G401.6 (cell line): ENCODE measurements at regions not wholly inside any gene's neighbourhood (a gene's known extent, or its start where the extent isn't known, plus 50 kb on each side); places are given as distances from the start of the nearest gene placed in this dataset.

Source experiments
- FAIRE-seq: peaks from 2 replicates; lab custom pipeline; 2012; peaks lifted over from hg19 to GRCh38; lab: Jason Lieb, UNC

- no peak for FAIRE-seq
These were observed 767.0 kb downstream of the TUSC7 start for GRCh38 chr3:117476572-117476971.

- FAIRE-seq: no peak
These were observed 767.7 kb downstream of the TUSC7 start for GRCh38 chr3:117477214-117477755.

- FAIRE-seq: no peak
These were observed 769.5 kb downstream of the TUSC7 start for GRCh38 chr3:117479095-117479494.

- FAIRE-seq: no peak
These were observed 770.9 kb downstream of the TUSC7 start for GRCh38 chr3:117480525-117480924.

GRCh38 chr3:117480972-117481371 is 771.4 kb downstream of the TUSC7 start:
- no peak for FAIRE-seq

GRCh38 chr3:117483839-117484238 is 774.3 kb downstream of the TUSC7 start:
- FAIRE-seq: no peak

GRCh38 chr3:117485841-117486240 is 776.3 kb downstream of the TUSC7 start:
- no peak for FAIRE-seq

- no peak for FAIRE-seq
These were observed 777.4 kb downstream of the TUSC7 start for GRCh38 chr3:117486719-117487716.

GRCh38 chr3:117488983-117489382 is 779.4 kb downstream of the TUSC7 start:
- no peak for FAIRE-seq

GRCh38 chr3:117489663-117490079 is 780.1 kb downstream of the TUSC7 start:
- FAIRE-seq: no peak

- FAIRE-seq: no peak
These were observed 781.1 kb downstream of the TUSC7 start for GRCh38 chr3:117490716-117491115.

GRCh38 chr3:117495620-117496019 is 786.0 kb downstream of the TUSC7 start:
- no peak for FAIRE-seq

GRCh38 chr3:117499189-117499870 is 789.8 kb downstream of the TUSC7 start:
- FAIRE-seq: no peak

GRCh38 chr3:117507958-117508357 is 798.4 kb downstream of the TUSC7 start:
- FAIRE-seq: no peak

GRCh38 chr3:117509858-117510257 is 800.3 kb downstream of the TUSC7 start:
- FAIRE-seq: no peak

GRCh38 chr3:117510396-117510795 is 800.8 kb downstream of the TUSC7 start:
- FAIRE-seq: no peak

- no peak for FAIRE-seq
These were observed 803.4 kb downstream of the TUSC7 start for GRCh38 chr3:117512975-117513374.

- no peak for FAIRE-seq
These were observed 805.7 kb downstream of the TUSC7 start for GRCh38 chr3:117515309-117515708.

GRCh38 chr3:117518364-117518763 is 808.8 kb downstream of the TUSC7 start:
- FAIRE-seq: no peak

- FAIRE-seq: no peak
These were observed 810.2 kb downstream of the TUSC7 start for GRCh38 chr3:117519776-117520175.

- no peak for FAIRE-seq
These were observed 811.0 kb downstream of the TUSC7 start for GRCh38 chr3:117520582-117520981.

GRCh38 chr3:117523418-117523817 is 813.8 kb downstream of the TUSC7 start:
- no peak for FAIRE-seq

- FAIRE-seq: no peak
These were observed 815.3 kb downstream of the TUSC7 start for GRCh38 chr3:117524890-117525289.
